CD4-positive, alpha-beta T cell treated with Interleukin-1 beta for 1 hour (primary cell): ENCODE measurements at regions not wholly inside any gene's neighbourhood (a gene's known extent, or its start where the extent isn't known, plus 50 kb on each side); places are given as distances from the start of the nearest gene placed in this dataset.

Experiments used
- DNase-seq, 2 donors: peaks; one replicate each; pipeline ENCODE4 v3.0.0-alpha.2; 2020 to 2022

- no peak for DNase-seq
Measured at GRCh38 chr20:50381075-50381732, 129.0 kb upstream of the PTPN1 start.

- peak; percentile 19 to 23 for DNase-seq
Measured at GRCh38 chr20:50381771-50382593, 128.2 kb upstream of the PTPN1 start.

GRCh38 chr20:50385733-50386640 lies 124.2 kb upstream of the PTPN1 start:
- peak; percentile 70 to 71 for DNase-seq

GRCh38 chr20:50386641-50386960 lies 123.6 kb upstream of the PTPN1 start:
- DNase-seq = no peak

- no peak for DNase-seq
Measured at GRCh38 chr20:50387218-50387995, 122.8 kb upstream of the PTPN1 start.

GRCh38 chr20:50387996-50388332 lies 122.2 kb upstream of the PTPN1 start:
- no peak for DNase-seq

- DNase-seq = no peak
Measured at GRCh38 chr20:50388733-50389437, 121.3 kb upstream of the PTPN1 start.

- no peak for DNase-seq
Measured at GRCh38 chr20:50389438-50389807, 120.8 kb upstream of the PTPN1 start.

GRCh38 chr20:50389808-50390684 lies 120.1 kb upstream of the PTPN1 start:
- no peak for DNase-seq

- no peak for DNase-seq
Measured at GRCh38 chr20:50390685-50391443, 119.3 kb upstream of the PTPN1 start.

- no peak for DNase-seq
Measured at GRCh38 chr20:50391444-50392137, 118.6 kb upstream of the PTPN1 start.

GRCh38 chr20:50392138-50392866 lies 117.9 kb upstream of the PTPN1 start:
- peak in 1 of 2 donors; percentile 12 for DNase-seq

- no peak for DNase-seq
Measured at GRCh38 chr20:50393242-50393641, 116.9 kb upstream of the PTPN1 start.

- no peak for DNase-seq
Measured at GRCh38 chr20:50393990-50394561, 116.1 kb upstream of the PTPN1 start.

GRCh38 chr20:50394569-50394968 lies 115.6 kb upstream of the PTPN1 start:
- DNase-seq = peak in 1 of 2 donors; percentile 38

- DNase-seq = no peak
Measured at GRCh38 chr20:50395251-50395729, 114.9 kb upstream of the PTPN1 start.

GRCh38 chr20:50395914-50396488 lies 114.2 kb upstream of the PTPN1 start:
- no peak for DNase-seq

- DNase-seq = no peak
Measured at GRCh38 chr20:50396623-50397022, 113.6 kb upstream of the PTPN1 start.
